ENCODE measurements at regions not wholly inside any gene's neighbourhood (a gene's known extent, or its start where the extent isn't known, plus 50 kb on each side); places are given as distances from the start of the nearest gene placed in this dataset.

GRCh38 chr5:54748527-54748926 lies 231.0 kb downstream of the SNX18 start:
- DNase-seq (no peak), ATAC-seq (no peak)
- H3K27me3 Mint-ChIP-seq = no peaks in the 10 kb centered on the region
- CTCF ChIA-PET = interaction anchor here (1.2 to 1.4 kb wide), 2 partner anchors 12 to 96 kb away, joined by 3 read pairs; no protein-coding TSS in a partner anchor
- no peak overlapping the region for H3K4me3 Mint-ChIP-seq
- intact Hi-C loops (cut with DNase I, micrococcal nuclease) = no loop called here
- POLR2A ChIA-PET = no interaction called here
- no peaks in the 10 kb centered on the region for H3K36me3 Mint-ChIP-seq (ENCODE audit: low read depth)
- H3K27ac Mint-ChIP-seq = no peak overlapping the region
- H3K9me3 Mint-ChIP-seq (ENCODE audit: low read depth) = no peaks in the 10 kb centered on the region
- peaks cover 14% of the 10 kb centered on the region for H3K4me1 Mint-ChIP-seq

GRCh38 chr5:54746777-54747398 lies 229.3 kb downstream of the SNX18 start:
- Mint-ChIP-seq H3K27me3 (no peaks in the 10 kb centered on the region), H3K27ac (no peak overlapping the region), H3K4me1 (peaks cover 15% of the 10 kb centered on the region), H3K9me3 (ENCODE audit: low read depth) (no peaks in the 10 kb centered on the region), H3K4me3 (no peak overlapping the region), H3K36me3 (ENCODE audit: low read depth) (no peaks in the 10 kb centered on the region)
- POLR2A ChIA-PET = no interaction called here
- ATAC-seq (no peak), DNase-seq (no peak)
- intact Hi-C loops (cut with DNase I, micrococcal nuclease) = no loop called here
- CTCF ChIA-PET = interaction anchor here (1.0 kb wide), 1 partner anchor 29 kb away, joined by 3 read pairs; no protein-coding TSS in a partner anchor

- H3K27me3 Mint-ChIP-seq = no peaks in the 10 kb centered on the region
- H3K9me3 Mint-ChIP-seq (ENCODE audit: low read depth) = no peaks in the 10 kb centered on the region
- intact Hi-C loops (cut with DNase I, micrococcal nuclease) = no loop called here
- CTCF ChIA-PET = interaction anchor here (1.0 kb wide), 1 partner anchor 28 kb away, joined by 3 read pairs; no protein-coding TSS in a partner anchor
- DNase-seq (no peak), ATAC-seq (no peak)
- H3K36me3 Mint-ChIP-seq (ENCODE audit: low read depth) = no peaks in the 10 kb centered on the region
- no peak overlapping the region for H3K4me3 Mint-ChIP-seq
- POLR2A ChIA-PET = no interaction called here
- H3K27ac Mint-ChIP-seq = no peak overlapping the region
- H3K4me1 Mint-ChIP-seq = peaks cover 15% of the 10 kb centered on the region
Observed at GRCh38 chr5:54746346-54746745, 228.8 kb downstream of the SNX18 start.

- ChIA-PET CTCF (interaction anchor here (1.0 kb wide), 1 partner anchor 28 kb away, joined by 3 read pairs; no protein-coding TSS in a partner anchor), POLR2A (no interaction called here)
- Mint-ChIP-seq H3K27ac (no peak overlapping the region), H3K4me1 (peaks cover 15% of the 10 kb centered on the region), H3K4me3 (no peak overlapping the region), H3K27me3 (no peaks in the 10 kb centered on the region), H3K9me3 (ENCODE audit: low read depth) (no peaks in the 10 kb centered on the region), H3K36me3 (ENCODE audit: low read depth) (no peaks in the 10 kb centered on the region)
- intact Hi-C loops (cut with DNase I, micrococcal nuclease) = no loop called here
- DNase-seq (no peak), ATAC-seq (no peak)
Observed at GRCh38 chr5:54745599-54745998, 228.0 kb downstream of the SNX18 start.

GRCh38 chr5:54743997-54744788 lies 226.6 kb downstream of the SNX18 start:
- peak; percentile 61 for DNase-seq
- Mint-ChIP-seq H3K36me3 (ENCODE audit: low read depth) (no peaks in the 10 kb centered on the region), H3K9me3 (ENCODE audit: low read depth) (no peaks in the 10 kb centered on the region), H3K4me3 (no peak overlapping the region), H3K27me3 (peaks cover 3% of the 10 kb centered on the region), H3K4me1 (peaks cover 15% of the 10 kb centered on the region), H3K27ac (peak overlapping the region; percentile 62)
- intact Hi-C loops (cut with DNase I, micrococcal nuclease) = no loop called here
- ChIA-PET POLR2A (no interaction called here), CTCF (interaction anchor here (0.6 to 2.0 kb wide), 5 partner anchors 13 to 227 kb away, joined by 3 to 7 read pairs (median 3); partner anchors contain the start of gene SNX18)
- peak; percentile 94 for ATAC-seq

- POLR2A ChIA-PET = no interaction called here
- Mint-ChIP-seq H3K27ac (no peak overlapping the region), H3K27me3 (peaks cover 3% of the 10 kb centered on the region), H3K36me3 (ENCODE audit: low read depth) (no peaks in the 10 kb centered on the region), H3K9me3 (ENCODE audit: low read depth) (no peaks in the 10 kb centered on the region), H3K4me3 (no peak overlapping the region), H3K4me1 (peaks cover 16% of the 10 kb centered on the region)
- CTCF ChIA-PET = interaction anchor here (0.6 to 2.0 kb wide), 4 partner anchors 12 to 226 kb away, joined by 3 to 7 read pairs (median 4); partner anchors contain the start of gene SNX18
- no peak for ATAC-seq
- intact Hi-C loops (cut with DNase I, micrococcal nuclease) = no loop called here
- DNase-seq = no peak
Observed at GRCh38 chr5:54743581-54743980, 226.0 kb downstream of the SNX18 start.

GRCh38 chr5:54742417-54742891 lies 224.9 kb downstream of the SNX18 start:
- H3K36me3 Mint-ChIP-seq (ENCODE audit: low read depth) = no peaks in the 10 kb centered on the region
- H3K4me1 Mint-ChIP-seq = peaks cover 19% of the 10 kb centered on the region
- DNase-seq = no peak
- no peak overlapping the region for H3K27ac Mint-ChIP-seq
- no peak for ATAC-seq
- intact Hi-C loops (cut with DNase I, micrococcal nuclease) = no loop called here
- no peak overlapping the region for H3K4me3 Mint-ChIP-seq
- H3K27me3 Mint-ChIP-seq = peaks cover 3% of the 10 kb centered on the region
- CTCF ChIA-PET = no interaction called here
- H3K9me3 Mint-ChIP-seq (ENCODE audit: low read depth) = no peaks in the 10 kb centered on the region
- POLR2A ChIA-PET = no interaction called here

- intact Hi-C loops (cut with DNase I, micrococcal nuclease) = no loop called here
Observed at GRCh38 chr5:54741711-54742110, 224.2 kb downstream of the SNX18 start.

GRCh38 chr5:54740141-54740540 lies 222.6 kb downstream of the SNX18 start:
- Mint-ChIP-seq H3K4me3 (no peak overlapping the region), H3K4me1 (peaks cover 19% of the 10 kb centered on the region), H3K9me3 (ENCODE audit: low read depth) (no peaks in the 10 kb centered on the region), H3K36me3 (ENCODE audit: low read depth) (no peaks in the 10 kb centered on the region), H3K27me3 (peaks cover 3% of the 10 kb centered on the region), H3K27ac (no peak overlapping the region)
- POLR2A ChIA-PET = no interaction called here
- intact Hi-C loops (cut with DNase I, micrococcal nuclease) = no loop called here
- ATAC-seq (no peak), DNase-seq (no peak)
- CTCF ChIA-PET = interaction anchor here (0.9 to 1.8 kb wide), 3 partner anchors 28 to 223 kb away, joined by 4 to 6 read pairs (median 5); partner anchors contain the start of gene SNX18

More at GRCh38 chr5:54741711-54742110, 224.2 kb downstream of the SNX18 start:
- no peak overlapping the region for H3K4me3 Mint-ChIP-seq
- peaks cover 19% of the 10 kb centered on the region for H3K4me1 Mint-ChIP-seq
- no peaks in the 10 kb centered on the region for H3K36me3 Mint-ChIP-seq (ENCODE audit: low read depth)
- DNase-seq = no peak
- H3K9me3 Mint-ChIP-seq (ENCODE audit: low read depth) = no peaks in the 10 kb centered on the region
- ATAC-seq = no peak
- CTCF ChIA-PET = interaction anchor here (1.8 kb wide), 1 partner anchor 26 kb away, joined by 4 read pairs; no protein-coding TSS in a partner anchor
- peaks cover 3% of the 10 kb centered on the region for H3K27me3 Mint-ChIP-seq
- no peak overlapping the region for H3K27ac Mint-ChIP-seq
- POLR2A ChIA-PET = no interaction called here

- H3K4me3 Mint-ChIP-seq = no peak overlapping the region
- ChIA-PET POLR2A (no interaction called here), CTCF (interaction anchor here (1.2 kb wide), 1 partner anchor 222 kb away, joined by 5 read pairs; the partner anchor contains the start of gene SNX18)
- no peak overlapping the region for H3K27ac Mint-ChIP-seq
- H3K27me3 Mint-ChIP-seq = peaks cover 3% of the 10 kb centered on the region
- DNase-seq (no peak), ATAC-seq (no peak)
- H3K4me1 Mint-ChIP-seq = peaks cover 14% of the 10 kb centered on the region
- H3K9me3 Mint-ChIP-seq (ENCODE audit: low read depth) = no peaks in the 10 kb centered on the region
- no peaks in the 10 kb centered on the region for H3K36me3 Mint-ChIP-seq (ENCODE audit: low read depth)
- intact Hi-C loops (cut with DNase I, micrococcal nuclease) = no loop called here
Observed at GRCh38 chr5:54739371-54739770, 221.8 kb downstream of the SNX18 start.

GRCh38 chr5:54738973-54739367 lies 221.4 kb downstream of the SNX18 start:
- CTCF ChIA-PET = interaction anchor here (1.2 kb wide), 1 partner anchor 221 kb away, joined by 5 read pairs; the partner anchor contains the start of gene SNX18
- Mint-ChIP-seq H3K27me3 (peaks cover 3% of the 10 kb centered on the region), H3K36me3 (ENCODE audit: low read depth) (no peaks in the 10 kb centered on the region), H3K4me3 (no peak overlapping the region), H3K27ac (no peak overlapping the region), H3K9me3 (ENCODE audit: low read depth) (no peaks in the 10 kb centered on the region), H3K4me1 (peaks cover 10% of the 10 kb centered on the region)
- intact Hi-C loops (cut with DNase I, micrococcal nuclease) = no loop called here
- no peak for ATAC-seq
- no peak for DNase-seq
- POLR2A ChIA-PET = no interaction called here

Measured in activated CD4-positive, alpha-beta T cell treated with anti-CD3 and anti-CD28 coated beads for 36 hours (primary cell).